ENCODE measurements at regions not wholly inside any gene's neighbourhood (a gene's known extent, or its start where the extent isn't known, plus 50 kb on each side); places are given as distances from the start of the nearest gene placed in this dataset.

DNA sequence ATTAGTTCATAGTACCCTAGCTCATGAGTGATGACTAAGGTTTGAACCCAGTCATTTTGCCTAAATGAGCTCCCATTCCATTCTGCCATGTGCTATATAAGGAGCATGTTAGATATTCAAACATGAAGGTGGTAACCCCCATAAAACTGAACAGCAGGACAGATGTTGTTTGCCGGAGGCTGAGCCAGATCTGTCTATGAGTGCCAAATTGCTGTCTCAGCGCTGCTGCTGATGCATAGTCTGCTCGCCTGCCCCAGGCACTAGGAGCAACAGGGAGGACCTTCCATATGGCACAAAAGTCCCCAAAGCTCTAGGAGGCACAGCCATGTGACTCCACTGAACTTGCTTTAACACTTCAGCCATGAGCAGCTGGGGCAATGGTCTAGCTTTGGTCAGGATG is 466.0 kb upstream of the GHITM start:
- no peak for TF ChIP-seq CEBPB (IDR thresholded peaks at IDR 0.05; ENCODE audit: low read depth)
- TF ChIP-seq, protein P1, sequence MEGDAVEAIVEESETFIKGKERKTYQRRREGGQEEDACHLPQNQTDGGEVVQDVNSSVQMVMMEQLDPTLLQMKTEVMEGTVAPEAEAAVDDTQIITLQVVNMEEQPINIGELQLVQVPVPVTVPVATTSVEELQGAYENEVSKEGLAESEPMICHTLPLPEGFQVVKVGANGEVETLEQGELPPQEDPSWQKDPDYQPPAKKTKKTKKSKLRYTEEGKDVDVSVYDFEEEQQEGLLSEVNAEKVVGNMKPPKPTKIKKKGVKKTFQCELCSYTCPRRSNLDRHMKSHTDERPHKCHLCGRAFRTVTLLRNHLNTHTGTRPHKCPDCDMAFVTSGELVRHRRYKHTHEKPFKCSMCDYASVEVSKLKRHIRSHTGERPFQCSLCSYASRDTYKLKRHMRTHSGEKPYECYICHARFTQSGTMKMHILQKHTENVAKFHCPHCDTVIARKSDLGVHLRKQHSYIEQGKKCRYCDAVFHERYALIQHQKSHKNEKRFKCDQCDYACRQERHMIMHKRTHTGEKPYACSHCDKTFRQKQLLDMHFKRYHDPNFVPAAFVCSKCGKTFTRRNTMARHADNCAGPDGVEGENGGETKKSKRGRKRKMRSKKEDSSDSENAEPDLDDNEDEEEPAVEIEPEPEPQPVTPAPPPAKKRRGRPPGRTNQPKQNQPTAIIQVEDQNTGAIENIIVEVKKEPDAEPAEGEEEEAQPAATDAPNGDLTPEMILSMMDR (IDR thresholded peaks at IDR 0.05 in 2 of 3, conservative IDR thresholded peaks at IDR 0.05 in 1 of 3; ENCODE audit: borderline replicate concordance in 1 of 3, insufficient read depth in 1 of 3, low read depth in 2 of 3, low read length in 2 of 3) = no peak
- TF ChIP-seq, protein P2, sequence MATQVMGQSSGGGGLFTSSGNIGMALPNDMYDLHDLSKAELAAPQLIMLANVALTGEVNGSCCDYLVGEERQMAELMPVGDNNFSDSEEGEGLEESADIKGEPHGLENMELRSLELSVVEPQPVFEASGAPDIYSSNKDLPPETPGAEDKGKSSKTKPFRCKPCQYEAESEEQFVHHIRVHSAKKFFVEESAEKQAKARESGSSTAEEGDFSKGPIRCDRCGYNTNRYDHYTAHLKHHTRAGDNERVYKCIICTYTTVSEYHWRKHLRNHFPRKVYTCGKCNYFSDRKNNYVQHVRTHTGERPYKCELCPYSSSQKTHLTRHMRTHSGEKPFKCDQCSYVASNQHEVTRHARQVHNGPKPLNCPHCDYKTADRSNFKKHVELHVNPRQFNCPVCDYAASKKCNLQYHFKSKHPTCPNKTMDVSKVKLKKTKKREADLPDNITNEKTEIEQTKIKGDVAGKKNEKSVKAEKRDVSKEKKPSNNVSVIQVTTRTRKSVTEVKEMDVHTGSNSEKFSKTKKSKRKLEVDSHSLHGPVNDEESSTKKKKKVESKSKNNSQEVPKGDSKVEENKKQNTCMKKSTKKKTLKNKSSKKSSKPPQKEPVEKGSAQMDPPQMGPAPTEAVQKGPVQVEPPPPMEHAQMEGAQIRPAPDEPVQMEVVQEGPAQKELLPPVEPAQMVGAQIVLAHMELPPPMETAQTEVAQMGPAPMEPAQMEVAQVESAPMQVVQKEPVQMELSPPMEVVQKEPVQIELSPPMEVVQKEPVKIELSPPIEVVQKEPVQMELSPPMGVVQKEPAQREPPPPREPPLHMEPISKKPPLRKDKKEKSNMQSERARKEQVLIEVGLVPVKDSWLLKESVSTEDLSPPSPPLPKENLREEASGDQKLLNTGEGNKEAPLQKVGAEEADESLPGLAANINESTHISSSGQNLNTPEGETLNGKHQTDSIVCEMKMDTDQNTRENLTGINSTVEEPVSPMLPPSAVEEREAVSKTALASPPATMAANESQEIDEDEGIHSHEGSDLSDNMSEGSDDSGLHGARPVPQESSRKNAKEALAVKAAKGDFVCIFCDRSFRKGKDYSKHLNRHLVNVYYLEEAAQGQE (IDR thresholded peaks at IDR 0.05; ENCODE audit: low read depth) = no peak
- Histone ChIP-seq H3K9me3 (ENCODE audit: control insufficient read depth in 1 of 2, insufficient read depth in 1 of 2, low read depth in 1 of 2, low read length in 2 of 2) (peaks cover 4 to 8% of the 10 kb centered on the region in 2 experiments; a peak in 2 of 4 replicates), H3K4me1 (ENCODE audit: control insufficient read depth in 1 of 2, insufficient read depth in 2 of 2, low read length in 2 of 2) (no peaks in the 10 kb centered on the region), H3K9me2 (ENCODE audit: insufficient read depth) (no peaks in the 10 kb centered on the region), H4K20me1 (ENCODE audit: insufficient read depth) (no peaks in the 10 kb centered on the region), H3K9ac (ENCODE audit: low read length) (no peak overlapping the region), H3K4me3 (replicated peaks in 1 of 2; ENCODE audit: low read depth in 1 of 2, low read length in 2 of 2) (no peak overlapping the region), H3K27ac (ENCODE audit: low read depth, low read length) (no peak overlapping the region), H2AFZ (ENCODE audit: low read depth, low read length, poor library complexity, severe bottlenecking) (no peak overlapping the region), H3K27me3 (ENCODE audit: insufficient read depth, low read length) (no peaks in the 10 kb centered on the region), H3K36me3 (ENCODE audit: control insufficient read depth in 1 of 2, insufficient read depth in 2 of 2, low read length in 2 of 2) (no peaks in the 10 kb centered on the region), H3K79me2 (ENCODE audit: insufficient read depth, low read length) (no peaks in the 10 kb centered on the region), H3K4me2 (ENCODE audit: low read length) (no peak overlapping the region)
- intact Hi-C loops (cut with micrococcal nuclease) = no loop called here
- ATAC-seq (no peak), DNase-seq (ENCODE audit: low read depth, low spot score) (no peak)
- CTCF ChIA-PET = no interaction called here
- no TSS peak for BruUV-seq (replicated peaks)
- RAD21 ChIA-PET (ENCODE audit: low non-redundant PET in 1 of 2, low total read pairs in 2 of 2, uncharacterized antibody in 2 of 2, unreplicated experiment in 2 of 2) = no interaction called here
- POLR2A ChIA-PET = no interaction called here

DNA sequence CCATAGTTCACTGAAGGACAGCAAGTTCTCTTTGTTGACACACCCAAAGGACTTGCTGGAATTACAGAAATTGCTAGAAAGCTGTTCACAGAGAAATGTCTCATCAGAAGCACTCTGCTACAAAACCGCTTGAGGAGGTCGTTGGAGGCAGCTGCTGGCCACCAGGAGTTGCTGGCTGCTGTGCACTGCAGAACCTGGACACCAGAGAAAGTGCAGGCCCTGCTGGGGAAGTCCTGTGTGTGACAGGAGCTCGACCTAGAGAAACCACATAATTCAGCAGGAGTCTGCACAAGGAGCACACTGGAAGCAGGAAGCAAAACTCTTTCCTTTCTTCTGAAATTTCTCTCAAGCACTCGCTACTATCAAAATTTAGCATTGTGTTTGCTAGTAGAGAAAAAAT is 461.5 kb upstream of the GHITM start:
- no peaks in the 10 kb centered on the region for H3K9me2 ChIP-seq (ENCODE audit: insufficient read depth)
- no peaks in the 10 kb centered on the region for H4K20me1 ChIP-seq (ENCODE audit: insufficient read depth)
- peaks cover 4 to 8% of the 10 kb centered on the region in 2 experiments; a peak in 2 of 4 replicates for H3K9me3 ChIP-seq (ENCODE audit: control insufficient read depth in 1 of 2, insufficient read depth in 1 of 2, low read depth in 1 of 2, low read length in 2 of 2)
- H3K4me3 ChIP-seq (replicated peaks in 1 of 2; ENCODE audit: low read depth in 1 of 2, low read length in 2 of 2) = no peak overlapping the region
- ChIA-PET POLR2A (no interaction called here), RAD21 (ENCODE audit: low non-redundant PET in 1 of 2, low total read pairs in 2 of 2, uncharacterized antibody in 2 of 2, unreplicated experiment in 2 of 2) (no interaction called here), CTCF (no interaction called here)
- H2AFZ ChIP-seq (ENCODE audit: low read depth, low read length, poor library complexity, severe bottlenecking) = no peak overlapping the region
- intact Hi-C loops (cut with micrococcal nuclease) = no loop called here
- H3K4me2 ChIP-seq (ENCODE audit: low read length) = no peak overlapping the region
- DNase-seq (ENCODE audit: low read depth, low spot score) = no peak
- ATAC-seq = no peak
- BruUV-seq (replicated peaks) = no TSS peak
- no peaks in the 10 kb centered on the region for H3K79me2 ChIP-seq (ENCODE audit: insufficient read depth, low read length)
- no peak overlapping the region for H3K27ac ChIP-seq (ENCODE audit: low read depth, low read length)
- no peaks in the 10 kb centered on the region for H3K27me3 ChIP-seq (ENCODE audit: insufficient read depth, low read length)
- no peaks in the 10 kb centered on the region for H3K4me1 ChIP-seq (ENCODE audit: control insufficient read depth in 1 of 2, insufficient read depth in 2 of 2, low read length in 2 of 2)
- no peaks in the 10 kb centered on the region for H3K36me3 ChIP-seq (ENCODE audit: control insufficient read depth in 1 of 2, insufficient read depth in 2 of 2, low read length in 2 of 2)
- H3K9ac ChIP-seq (ENCODE audit: low read length) = no peak overlapping the region
- TF ChIP-seq CEBPB (IDR thresholded peaks at IDR 0.05; ENCODE audit: low read depth) (no peak), SRF (IDR thresholded peaks at IDR 0.05; ENCODE audit: low read depth) (no peak), FOSL1 (IDR thresholded peaks at IDR 0.05; ENCODE audit: low read depth) (no peak), EZH2 (IDR thresholded peaks at IDR 0.05) (no peak), ELF1 (IDR thresholded peaks at IDR 0.05; ENCODE audit: borderline replicate concordance, low read depth) (no peak), SIN3A (IDR thresholded peaks at IDR 0.05; ENCODE audit: low read depth) (no peak), JUND (IDR thresholded peaks at IDR 0.05) (no peak), ZFX (IDR thresholded peaks at IDR 0.05) (no peak), RAD21 (IDR thresholded peaks at IDR 0.05; ENCODE audit: low read depth) (no peak)
- TF ChIP-seq, protein P2 (IDR thresholded peaks at IDR 0.05; ENCODE audit: low read depth) = no peak
- TF ChIP-seq, protein P3, sequence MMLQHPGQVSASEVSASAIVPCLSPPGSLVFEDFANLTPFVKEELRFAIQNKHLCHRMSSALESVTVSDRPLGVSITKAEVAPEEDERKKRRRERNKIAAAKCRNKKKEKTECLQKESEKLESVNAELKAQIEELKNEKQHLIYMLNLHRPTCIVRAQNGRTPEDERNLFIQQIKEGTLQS (IDR thresholded peaks at IDR 0.05) = no peak

Measured in HCT116 (cell line).